LHCN-M2 (cell line): ENCODE measurements at regions not wholly inside any gene's neighbourhood (a gene's known extent, or its start where the extent isn't known, plus 50 kb on each side); places are given as distances from the start of the nearest gene placed in this dataset.

Experiments
- DNase-seq: peaks from one replicate; pipeline ENCODE4 v3.0.0-alpha.2; 2012; ENCODE audit warnings: low read depth

- no peak for DNase-seq
Observed at GRCh38 chr2:203812294-203813221, 55.0 kb upstream of the CTLA4 start.

- no peak for DNase-seq
Observed at GRCh38 chr2:203813684-203814083, 53.9 kb upstream of the CTLA4 start.

- DNase-seq = peak; percentile 86
Observed at GRCh38 chr2:203814661-203815540, 52.7 kb upstream of the CTLA4 start.

- DNase-seq = no peak
Observed at GRCh38 chr2:203815541-203815898, 52.1 kb upstream of the CTLA4 start.

GRCh38 chr2:203817147-203817546, 50.4 kb upstream of the CTLA4 start:
- DNase-seq = peak; percentile 30
